GM21723 (cell line): ENCODE measurements at regions not wholly inside any gene's neighbourhood (a gene's known extent, or its start where the extent isn't known, plus 50 kb on each side); places are given as distances from the start of the nearest gene placed in this dataset.
A peak's percentile ranks its signal among the peaks of the same experiment; 100 is the strongest.
"Not testable (repeated sequence)": the region's sequence is repeated elsewhere in the genome, so short reads cannot be mapped to it uniquely, and the experiment has no call there.

Experiments
- ATAC-seq: cut with Tn5 transposase; IDR thresholded peaks from one replicate; pipeline ENCODE4 v1.9.1; 2021; ENCODE audit warnings: mild to moderate bottlenecking, moderate library complexity; ENCODE audit not compliant: unreplicated experiment

GRCh38 chr5:127213231-127213630 is 77.4 kb upstream of the MEGF10 start:
- no peak for ATAC-seq

- no peak for ATAC-seq
These were observed 74.5 kb upstream of the MEGF10 start for GRCh38 chr5:127216143-127216542.

GRCh38 chr5:127216898-127217675 is 73.5 kb upstream of the MEGF10 start:
- ATAC-seq = no peak

GRCh38 chr5:127221936-127222335 is 68.7 kb upstream of the MEGF10 start:
- ATAC-seq = not testable (repeated sequence)

GRCh38 chr5:127222571-127223156 is 67.9 kb upstream of the MEGF10 start:
- ATAC-seq = peak; percentile 90

GRCh38 chr5:127223256-127223974 is 67.2 kb upstream of the MEGF10 start:
- no peak for ATAC-seq

- no peak for ATAC-seq
These were observed 62.7 kb upstream of the MEGF10 start for GRCh38 chr5:127227881-127228280.

GRCh38 chr5:127228540-127229184 is 61.9 kb upstream of the MEGF10 start:
- ATAC-seq = no peak

GRCh38 chr5:127229185-127229889 is 61.3 kb upstream of the MEGF10 start:
- ATAC-seq = peak; percentile 86

- ATAC-seq = no peak
These were observed 59.5 kb upstream of the MEGF10 start for GRCh38 chr5:127231118-127231517.

- ATAC-seq = no peak
These were observed 57.0 kb upstream of the MEGF10 start for GRCh38 chr5:127233590-127233989.

GRCh38 chr5:127235136-127235535 is 55.5 kb upstream of the MEGF10 start:
- ATAC-seq = no peak

GRCh38 chr5:127236254-127236653 is 54.3 kb upstream of the MEGF10 start:
- no peak for ATAC-seq
